GM18909 (cell line): ENCODE measurements at regions not wholly inside any gene's neighbourhood (a gene's known extent, or its start where the extent isn't known, plus 50 kb on each side); places are given as distances from the start of the nearest gene placed in this dataset.
"Not testable (repeated sequence)": the region's sequence is repeated elsewhere in the genome, so short reads cannot be mapped to it uniquely, and the experiment has no call there.

ENCODE experiments used
- ATAC-seq: cut with Tn5 transposase; IDR thresholded peaks from one replicate; pipeline ENCODE4 v1.9.1; 2021; ENCODE audit warnings: mild to moderate bottlenecking; ENCODE audit not compliant: unreplicated experiment, poor library complexity

DNA sequence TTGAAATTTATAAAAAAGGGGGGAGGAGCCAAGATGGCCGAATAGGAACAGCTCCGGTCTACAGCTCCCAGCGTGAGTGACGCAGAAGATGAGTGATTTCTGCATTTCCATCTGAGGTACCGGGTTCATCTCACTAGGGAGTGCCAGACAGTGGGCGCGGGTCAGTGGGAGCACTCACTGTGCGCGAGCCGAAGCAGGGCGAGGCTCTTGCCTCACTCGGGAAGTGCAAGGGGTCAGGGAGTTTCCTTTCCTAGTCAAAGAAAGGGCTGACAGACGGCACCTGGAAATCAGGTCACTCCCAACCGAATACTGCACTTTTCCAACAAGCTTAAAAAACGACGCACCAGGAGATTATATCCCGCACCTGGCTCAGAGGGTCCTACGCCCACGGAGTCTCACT, 364.4 kb downstream of the BCL11A start:
- not testable (repeated sequence) for ATAC-seq

DNA sequence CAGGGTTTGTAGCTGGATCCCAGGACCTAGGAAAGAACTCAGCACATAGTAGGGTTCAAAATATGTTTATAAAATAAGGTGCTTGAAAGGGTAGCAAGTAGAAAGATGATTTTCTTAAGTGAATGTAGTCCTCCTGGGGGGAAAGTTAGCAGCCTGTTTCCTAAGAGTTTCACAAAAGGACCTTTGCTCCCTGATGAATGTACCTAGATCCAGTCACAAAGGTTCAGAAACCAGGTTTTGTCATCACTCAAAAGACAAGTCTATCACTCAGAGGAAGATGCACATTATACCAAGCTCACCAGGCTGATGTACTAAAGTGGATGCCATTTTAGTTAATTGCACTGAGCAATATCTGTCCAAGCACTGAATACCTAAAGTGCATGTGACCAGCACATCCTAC, 378.2 kb downstream of the BCL11A start:
- ATAC-seq, result no peak

DNA sequence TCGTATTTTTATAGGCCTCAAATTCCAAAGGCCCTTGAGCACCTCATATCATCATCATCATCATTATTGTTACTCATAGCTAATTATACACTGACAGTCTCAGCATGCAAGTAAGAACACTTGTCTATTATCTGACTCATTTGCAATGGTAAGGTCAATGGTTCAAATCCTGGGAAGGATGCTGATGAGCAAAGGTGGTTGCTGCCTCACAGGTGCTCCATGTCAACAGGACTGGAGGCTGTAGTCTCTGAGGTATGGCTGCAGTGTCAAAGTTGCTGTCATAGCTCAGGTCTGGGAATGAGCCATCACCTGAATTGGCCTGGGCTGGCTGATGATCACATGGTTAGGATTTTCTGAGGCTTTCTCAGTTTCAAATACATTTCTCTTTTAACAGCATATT, 379.3 kb downstream of the BCL11A start:
- no peak for ATAC-seq

DNA sequence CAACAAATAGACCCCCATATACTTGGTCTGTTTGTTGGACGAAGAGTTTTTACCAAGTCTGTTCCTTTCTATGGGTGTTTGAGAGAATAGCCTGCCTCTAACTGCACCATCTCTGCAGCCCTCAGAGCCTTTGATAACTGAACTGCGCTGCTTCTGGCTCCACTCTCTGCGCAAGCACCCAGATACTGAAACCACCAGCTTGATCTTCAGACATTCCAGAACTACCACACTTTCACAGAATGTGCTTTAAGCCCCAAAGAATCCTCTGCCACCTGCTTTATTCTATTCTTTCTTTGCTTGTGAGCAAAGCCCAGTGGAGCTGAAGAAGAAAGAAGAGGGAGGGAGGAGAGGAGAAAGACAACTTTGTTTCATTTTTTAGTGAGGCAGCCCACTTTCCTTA, 380.7 kb downstream of the BCL11A start:
- no peak for ATAC-seq

DNA sequence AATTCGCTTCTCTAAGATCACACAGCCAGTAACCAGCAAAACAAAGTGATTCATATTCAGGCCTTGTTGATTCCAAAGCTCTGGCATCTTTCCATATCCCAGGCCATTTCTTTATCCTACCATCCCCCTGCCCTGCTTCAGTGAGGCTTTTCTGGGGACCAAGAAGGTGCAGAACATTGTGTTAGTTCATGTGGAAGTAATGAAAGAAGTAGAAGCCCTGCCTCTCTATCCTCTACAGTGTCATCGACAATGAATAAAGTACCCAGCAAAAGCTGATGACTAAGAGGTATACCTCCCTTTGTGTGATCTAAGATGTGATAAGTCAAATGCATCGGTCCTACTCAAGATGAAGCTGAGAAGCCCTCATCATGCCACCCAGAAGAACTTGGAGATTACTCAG, 383.2 kb downstream of the BCL11A start:
- no peak for ATAC-seq

GRCh38 chr2:60168247-60168646, 385.2 kb downstream of the BCL11A start:
- no peak for ATAC-seq

DNA sequence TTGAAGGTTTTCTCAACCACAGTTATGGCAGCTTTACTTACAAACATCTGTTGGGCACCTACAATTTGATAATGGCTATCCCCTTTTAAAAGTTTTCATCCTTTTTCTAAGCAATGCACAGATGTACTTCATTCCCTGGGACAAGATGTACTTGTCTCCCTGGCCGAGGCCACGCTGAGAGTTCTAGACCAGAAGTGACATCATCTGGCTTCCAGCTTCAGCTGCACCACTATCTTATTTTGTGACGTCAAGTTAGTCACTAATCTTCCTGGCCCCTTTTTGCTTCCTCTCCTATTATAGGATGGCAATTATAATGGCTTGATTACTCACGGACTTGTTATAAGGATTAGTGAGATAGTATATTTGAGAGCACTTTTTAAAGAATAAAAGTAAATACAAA, 386.4 kb downstream of the BCL11A start:
- ATAC-seq, result no peak

- ATAC-seq, result no peak
Measured at GRCh38 chr2:60163691-60164090, 389.8 kb downstream of the BCL11A start.

DNA sequence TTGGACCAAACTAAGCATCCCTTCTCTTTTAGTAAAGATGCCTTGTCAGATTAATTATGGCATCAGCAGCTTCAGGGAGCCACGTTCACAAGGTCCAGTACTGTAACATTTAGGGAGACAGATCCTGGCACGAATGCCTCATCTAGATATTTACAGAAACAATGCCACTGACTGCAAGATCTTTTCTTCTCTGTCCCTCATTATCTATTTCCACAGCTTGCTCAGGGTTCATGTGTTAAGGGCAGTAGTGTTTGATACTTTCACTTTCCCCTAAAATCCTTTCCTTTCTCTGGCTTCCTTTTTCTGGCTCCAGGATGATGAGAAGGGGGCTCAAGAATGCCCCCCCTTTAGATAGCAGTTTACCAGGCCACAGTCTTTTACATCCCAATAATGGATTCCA, 393.9 kb downstream of the BCL11A start:
- no peak for ATAC-seq

DNA sequence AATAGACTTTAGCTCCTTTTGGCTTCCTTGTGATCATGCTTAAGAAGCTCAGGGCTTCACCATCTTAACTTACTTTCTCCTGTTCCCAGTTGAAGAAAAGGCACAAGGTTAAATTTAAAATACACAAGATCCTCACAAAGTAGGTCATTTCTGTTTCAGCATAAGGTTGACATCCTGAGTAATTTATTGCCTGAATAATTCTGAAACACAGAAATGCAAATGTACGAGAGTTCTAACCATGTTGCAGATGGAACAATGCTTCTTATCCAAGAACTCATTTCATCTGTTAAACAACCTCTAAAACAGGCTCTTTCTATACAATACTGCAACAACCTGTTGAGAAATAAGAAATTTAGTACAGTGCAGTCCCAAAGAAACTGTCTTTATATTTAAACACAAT, 395.2 kb downstream of the BCL11A start:
- ATAC-seq, result no peak

GRCh38 chr2:60157283-60157682, 396.2 kb downstream of the BCL11A start:
- no peak for ATAC-seq

DNA sequence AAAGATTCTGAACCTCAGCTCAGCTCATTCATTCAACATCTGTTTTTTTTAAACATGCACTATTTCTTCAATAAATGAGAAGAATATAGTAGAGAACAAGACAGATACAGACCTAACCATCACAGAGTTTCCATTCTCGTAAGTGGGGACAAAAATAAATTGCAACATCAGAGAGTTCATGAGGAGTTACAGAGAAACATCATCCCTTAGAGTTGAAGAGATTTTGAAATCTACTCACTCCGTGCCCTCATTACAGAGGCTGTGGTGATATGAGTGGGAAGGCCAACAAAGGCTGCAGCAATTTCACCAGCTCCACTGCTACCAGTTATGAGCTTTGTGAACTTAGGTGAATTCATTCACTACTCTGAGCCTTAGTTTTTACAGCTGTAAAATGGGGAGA, 399.3 kb downstream of the BCL11A start:
- no peak for ATAC-seq

GRCh38 chr2:60152226-60152833, 401.1 kb downstream of the BCL11A start:
- ATAC-seq, result no peak

DNA sequence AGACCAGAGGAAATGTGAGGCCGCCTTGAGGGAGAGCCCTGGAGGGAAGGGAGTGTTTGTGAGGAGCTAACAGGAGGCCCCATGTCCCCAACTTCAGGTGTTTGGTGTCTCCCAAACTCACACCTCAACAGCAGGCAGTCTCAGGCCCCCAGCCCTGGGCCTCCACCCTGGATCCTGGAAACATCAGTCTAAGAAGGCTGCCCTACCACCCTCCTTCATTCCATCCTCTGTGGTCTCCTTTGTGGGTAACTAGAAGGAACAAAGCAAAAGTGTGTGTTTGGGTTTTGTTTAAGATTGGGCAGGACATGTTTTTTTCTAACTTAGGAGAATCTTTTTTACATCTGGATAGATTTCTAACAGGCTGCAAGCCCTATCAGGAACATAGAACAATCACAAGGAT, 404.3 kb downstream of the BCL11A start:
- ATAC-seq, result no peak

GRCh38 chr2:60148716-60149115, 404.7 kb downstream of the BCL11A start:
- no peak for ATAC-seq

- ATAC-seq, result no peak
Measured at GRCh38 chr2:60140185-60140584, 413.3 kb downstream of the BCL11A start.

DNA sequence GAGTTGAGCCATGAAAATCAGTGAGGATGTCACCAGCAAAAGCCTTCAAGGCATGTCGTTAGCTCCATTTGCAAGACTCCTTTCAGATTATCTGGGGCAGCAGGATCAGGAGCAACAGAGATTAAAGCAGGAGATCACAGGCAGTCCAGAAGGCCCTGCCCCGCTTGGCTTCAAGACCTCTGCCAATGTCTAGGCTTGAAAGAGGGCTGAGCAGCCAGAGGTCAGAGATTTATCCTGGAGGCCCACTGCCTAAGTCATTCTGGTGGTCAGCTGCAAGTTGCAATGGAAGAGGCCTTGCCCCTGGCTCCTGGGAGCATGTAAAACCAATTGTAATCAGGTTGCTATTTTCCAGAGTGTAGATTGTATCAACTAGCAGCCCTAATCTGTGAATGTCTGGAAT, 416.5 kb downstream of the BCL11A start:
- no peak for ATAC-seq

GRCh38 chr2:60127191-60127590, 426.3 kb downstream of the BCL11A start:
- no peak for ATAC-seq

DNA sequence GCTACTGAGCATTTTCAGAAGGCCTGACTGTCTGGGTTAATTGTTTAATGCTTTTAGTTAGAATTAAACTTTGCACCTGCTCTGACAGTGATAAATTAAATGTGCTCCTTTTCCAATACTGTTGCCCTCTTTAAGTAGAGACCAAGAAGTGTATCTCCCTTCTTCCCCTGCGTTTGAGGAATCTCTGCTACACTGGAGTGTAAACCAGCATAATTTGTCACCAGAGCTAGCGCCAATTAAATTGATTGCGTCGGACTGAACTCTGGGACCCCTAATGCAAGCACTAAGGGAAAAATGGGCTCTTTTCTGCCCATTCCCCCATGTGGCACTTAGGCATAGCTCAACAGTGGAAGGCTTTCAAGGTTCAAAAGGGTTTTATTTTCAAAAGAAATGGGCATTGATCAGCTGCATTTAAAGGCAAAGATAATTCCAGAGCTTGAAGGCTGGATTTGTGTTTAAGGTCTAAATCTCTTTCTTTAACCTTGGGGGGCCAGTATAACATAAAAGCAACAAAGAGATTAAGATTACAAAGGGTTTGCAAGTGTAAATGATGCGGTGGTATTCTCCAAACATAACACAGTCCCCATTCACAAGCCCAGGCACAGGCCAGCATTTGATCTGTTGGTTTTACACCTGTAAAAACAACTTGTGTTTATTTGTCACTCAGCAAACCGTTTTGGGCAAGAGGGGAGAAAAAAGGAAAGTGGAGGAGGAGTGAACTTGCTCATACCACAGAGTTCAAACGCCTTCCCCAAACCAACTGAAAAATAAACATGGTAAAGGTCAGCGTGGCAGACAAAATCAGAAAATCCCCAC, 427.6 kb downstream of the BCL11A start:
- no peak for ATAC-seq

DNA sequence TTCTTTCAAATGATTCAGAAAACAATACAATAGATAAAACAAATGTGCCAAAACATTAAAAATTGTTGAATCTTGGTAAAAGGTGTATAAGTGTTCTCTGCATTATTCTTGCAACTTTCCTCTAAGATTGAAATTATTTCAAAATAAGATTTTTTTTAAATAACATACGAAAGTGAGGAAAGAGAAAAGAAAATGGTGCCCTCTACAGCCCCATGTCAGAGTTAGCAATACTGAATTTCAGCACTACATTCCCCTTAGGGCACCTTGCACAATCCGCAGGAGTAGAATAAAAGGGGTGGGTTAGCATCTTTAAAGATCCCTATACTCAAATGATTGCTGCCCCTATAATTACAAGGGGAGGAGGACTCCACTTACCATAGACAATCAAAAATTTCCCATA, 433.7 kb downstream of the BCL11A start:
- no peak for ATAC-seq

DNA sequence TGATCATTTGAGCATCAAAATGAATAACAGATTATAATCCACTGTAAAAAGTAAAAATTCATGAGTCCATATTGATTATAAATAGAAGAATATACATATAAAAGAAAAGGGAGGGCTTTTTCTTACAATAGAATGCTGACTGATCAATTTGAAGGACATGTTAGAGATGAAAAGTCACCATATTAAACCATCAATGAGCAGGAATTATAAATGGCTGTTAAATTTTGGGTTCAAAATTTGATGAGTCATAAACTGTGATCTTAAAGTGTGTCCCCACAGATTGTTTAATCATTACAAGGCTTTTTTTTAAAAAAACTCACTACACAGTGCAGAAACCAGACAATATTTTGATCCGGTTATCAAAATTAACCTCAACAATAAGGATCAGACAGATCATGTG, 434.5 kb downstream of the BCL11A start:
- ATAC-seq, result no peak

DNA sequence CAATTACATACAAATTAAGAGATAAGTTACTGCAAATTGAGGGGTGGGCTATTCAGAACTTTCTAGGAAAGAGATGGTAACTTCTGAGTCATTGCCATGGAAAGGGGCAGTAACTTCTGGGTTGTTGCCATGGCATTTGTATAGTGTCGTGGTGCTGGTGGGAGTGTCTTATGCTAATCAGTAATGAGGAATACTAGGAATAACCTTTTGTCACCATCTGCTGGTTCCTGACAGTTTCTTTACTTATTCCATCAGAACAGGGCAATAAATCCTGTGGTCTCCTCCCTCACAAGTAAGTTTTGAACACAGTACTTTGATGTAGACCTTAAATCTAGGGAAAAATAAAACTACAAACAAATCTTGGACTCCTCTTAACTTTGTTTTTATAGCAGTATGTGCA, 435.4 kb downstream of the BCL11A start:
- ATAC-seq, result no peak
